OCI-LY3 (cell line): ENCODE measurements at regions not wholly inside any gene's neighbourhood (a gene's known extent, or its start where the extent isn't known, plus 50 kb on each side); places are given as distances from the start of the nearest gene placed in this dataset.

Source experiments
- H2AFZ ChIP-seq: fragments of 200-600, 300-600 bp; shearing (Covaris generic); 2 replicates; pipeline ENCODE4 v1.6.0; 2014; ENCODE audit warnings: antibody characterized with exemption, low read depth, low read length
- H3K27ac ChIP-seq: fragments of 200-600, 300-600 bp; sonication (generic); 2 replicates; pipeline ENCODE4 v1.5.1; 2014; ENCODE audit warnings: mild to moderate bottlenecking, low read length, moderate library complexity, mixed read lengths
- H3K27me3 ChIP-seq: fragments of 200-600, 300-600 bp; sonication (generic); 2 replicates; pipeline ENCODE4 v1.6.1; 2014; ENCODE audit warnings: low read depth, low read length, mixed read lengths
- H3K36me3 ChIP-seq: fragments of 200-600, 300-600 bp; sonication (generic); replicated peaks from 2 replicates; pipeline ENCODE3; 2014; ENCODE audit warnings: low read depth, low read length, mixed read lengths
- H3K4me1 ChIP-seq: fragments of 300-600, 200-600 bp; sonication (generic); 2 replicates; pipeline ENCODE4 v1.6.1; 2014; ENCODE audit warnings: low read length, mixed read lengths
- H3K4me2 ChIP-seq: fragments of 200-600, 300-600 bp; sonication (generic); 2 replicates; pipeline ENCODE4 v1.6.1; 2014; ENCODE audit warnings: low read length, mixed read lengths
- H3K4me3 ChIP-seq: fragments of 300-600, 200-600 bp; sonication (generic); 2 replicates; pipeline ENCODE4 v1.5.1; 2014; ENCODE audit warnings: antibody characterized with exemption, mild to moderate bottlenecking, low read length, moderate library complexity
- H3K79me2 ChIP-seq: fragments of 300-600, 200-600 bp; shearing (Covaris generic); 2 replicates; pipeline ENCODE4 v1.6.1; 2014; ENCODE audit warnings: mild to moderate bottlenecking, low read length, mixed read lengths
- H3K9ac ChIP-seq: fragments of 300-600, 200-600 bp; shearing (Covaris generic); 2 replicates; pipeline ENCODE4 v1.6.0; 2014; ENCODE audit warnings: mild to moderate bottlenecking, low read length, moderate library complexity
- H3K9me3 ChIP-seq: fragments of 200-600, 300-600 bp; shearing (Covaris generic); 2 replicates; pipeline ENCODE4 v1.6.1; 2014; ENCODE audit warnings: low read length, mixed read lengths; ENCODE audit not compliant: insufficient read depth
- H4K20me1 ChIP-seq: fragments of 200-600, 300-600 bp; sonication (generic); 2 replicates; pipeline ENCODE4 v1.6.1; 2016; ENCODE audit warnings: low read length, mixed read lengths; ENCODE audit not compliant: insufficient read depth
- EZH2phosphoT487 ChIP-seq: fragments of 200-600 bp; shearing (Covaris generic); IDR thresholded peaks from 2 replicates; pipeline ENCODE4 v1.6.1; 2018; ENCODE audit warnings: antibody characterized with exemption, mixed run types, low read depth
- TF ChIP-seq, protein P1 (sequence below): fragments of 200-600, 300-600 bp; sonication (generic); IDR thresholded peaks from 2 replicates; pipeline ENCODE4 v1.5.1; 2014; ENCODE audit warnings: antibody characterized with exemption, low read length, low read depth

DNA sequence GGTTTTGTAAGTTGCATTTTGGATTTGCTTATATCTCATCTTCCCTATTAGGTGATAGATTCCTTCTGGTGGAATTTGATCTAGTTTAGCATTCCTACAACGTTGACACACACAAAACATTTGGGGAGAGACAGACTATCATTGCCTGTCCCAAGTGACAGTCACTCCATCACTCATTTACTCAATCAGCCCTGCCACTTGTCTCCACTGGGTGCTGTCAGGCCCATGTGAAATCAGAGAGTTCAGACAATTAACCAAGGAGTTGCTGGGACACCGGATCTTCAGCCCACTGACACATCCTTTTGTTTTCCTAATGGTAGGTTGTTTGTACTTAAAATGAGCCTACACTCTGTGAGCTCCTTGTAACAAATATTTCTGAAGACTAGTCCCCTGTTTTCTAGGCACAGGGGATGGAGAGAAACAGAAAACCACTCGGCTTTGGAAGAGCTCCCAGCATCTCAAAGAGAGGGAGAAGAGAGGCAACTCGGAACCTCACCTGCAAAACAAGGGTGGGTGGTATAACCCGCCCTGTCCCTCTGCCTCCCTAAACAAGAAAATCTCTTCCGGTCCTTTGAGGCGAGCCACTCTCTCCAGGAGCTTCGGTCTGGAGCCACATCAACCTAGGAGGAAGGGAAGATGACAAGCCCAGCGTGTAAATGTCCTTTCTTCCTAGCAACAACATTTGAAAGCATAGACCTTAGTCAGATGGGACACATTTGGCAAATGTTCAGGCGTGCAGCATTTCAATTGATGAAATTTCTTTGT, 440.9 kb upstream of the KLF12 start:
- Histone ChIP-seq H3K27me3 (no peaks in the 10 kb centered on the region), H3K36me3 (no peaks in the 10 kb centered on the region), H3K9me3 (no peaks in the 10 kb centered on the region), H4K20me1 (no peaks in the 10 kb centered on the region), H3K4me2 (no peak overlapping the region), H3K4me1 (no peaks in the 10 kb centered on the region), H3K4me3 (no peak overlapping the region), H3K79me2 (no peaks in the 10 kb centered on the region), H3K27ac (no peak overlapping the region), H3K9ac (no peak overlapping the region), H2AFZ (no peak overlapping the region)
- no peak for TF ChIP-seq EZH2phosphoT487
- TF ChIP-seq, protein P1, sequence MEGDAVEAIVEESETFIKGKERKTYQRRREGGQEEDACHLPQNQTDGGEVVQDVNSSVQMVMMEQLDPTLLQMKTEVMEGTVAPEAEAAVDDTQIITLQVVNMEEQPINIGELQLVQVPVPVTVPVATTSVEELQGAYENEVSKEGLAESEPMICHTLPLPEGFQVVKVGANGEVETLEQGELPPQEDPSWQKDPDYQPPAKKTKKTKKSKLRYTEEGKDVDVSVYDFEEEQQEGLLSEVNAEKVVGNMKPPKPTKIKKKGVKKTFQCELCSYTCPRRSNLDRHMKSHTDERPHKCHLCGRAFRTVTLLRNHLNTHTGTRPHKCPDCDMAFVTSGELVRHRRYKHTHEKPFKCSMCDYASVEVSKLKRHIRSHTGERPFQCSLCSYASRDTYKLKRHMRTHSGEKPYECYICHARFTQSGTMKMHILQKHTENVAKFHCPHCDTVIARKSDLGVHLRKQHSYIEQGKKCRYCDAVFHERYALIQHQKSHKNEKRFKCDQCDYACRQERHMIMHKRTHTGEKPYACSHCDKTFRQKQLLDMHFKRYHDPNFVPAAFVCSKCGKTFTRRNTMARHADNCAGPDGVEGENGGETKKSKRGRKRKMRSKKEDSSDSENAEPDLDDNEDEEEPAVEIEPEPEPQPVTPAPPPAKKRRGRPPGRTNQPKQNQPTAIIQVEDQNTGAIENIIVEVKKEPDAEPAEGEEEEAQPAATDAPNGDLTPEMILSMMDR: no peak

- Histone ChIP-seq H3K4me2 (no peak overlapping the region), H3K79me2 (no peaks in the 10 kb centered on the region), H4K20me1 (no peaks in the 10 kb centered on the region), H3K4me3 (no peak overlapping the region), H3K9ac (no peak overlapping the region), H2AFZ (no peak overlapping the region), H3K27ac (no peak overlapping the region), H3K9me3 (no peaks in the 10 kb centered on the region), H3K4me1 (no peaks in the 10 kb centered on the region), H3K36me3 (no peaks in the 10 kb centered on the region), H3K27me3 (no peaks in the 10 kb centered on the region)
- TF ChIP-seq, protein P1: peak; percentile 41
- no peak for TF ChIP-seq EZH2phosphoT487
These were observed 439.4 kb upstream of the KLF12 start for GRCh38 chr13:74573654-74574053.

DNA sequence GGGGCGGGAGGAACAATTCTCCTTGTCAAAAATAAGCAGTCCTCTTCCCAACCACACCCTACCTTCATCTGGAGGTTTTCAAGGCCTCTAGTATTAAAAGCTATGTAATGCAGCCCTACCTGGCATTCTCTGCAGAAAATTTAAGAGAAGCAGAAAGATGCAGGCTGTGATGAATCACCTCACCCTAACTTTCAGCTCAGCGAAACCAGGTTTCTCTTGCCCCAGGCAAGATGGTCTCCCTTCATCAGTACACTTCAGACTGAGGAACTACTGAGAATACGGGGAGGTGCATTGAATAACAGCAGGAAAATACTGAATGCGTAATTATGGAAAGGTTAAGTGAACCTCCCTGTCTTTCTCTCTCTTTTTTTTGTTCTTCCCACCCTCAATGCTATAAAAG, 437.6 kb upstream of the KLF12 start:
- Histone ChIP-seq H2AFZ (no peak overlapping the region), H3K9me3 (no peaks in the 10 kb centered on the region), H4K20me1 (no peaks in the 10 kb centered on the region)

GRCh38 chr13:74570834-74571233, 436.6 kb upstream of the KLF12 start:
- Histone ChIP-seq H3K4me1 (no peaks in the 10 kb centered on the region), H3K27ac (no peak overlapping the region), H3K9ac (no peak overlapping the region), H3K4me3 (no peak overlapping the region), H2AFZ (no peak overlapping the region), H3K27me3 (no peaks in the 10 kb centered on the region), H3K36me3 (no peaks in the 10 kb centered on the region), H3K4me2 (no peak overlapping the region), H3K79me2 (no peaks in the 10 kb centered on the region), H3K9me3 (no peaks in the 10 kb centered on the region), H4K20me1 (no peaks in the 10 kb centered on the region)
- TF ChIP-seq EZH2phosphoT487: no peak
- TF ChIP-seq, protein P1: no peak

More for the DNA sequence above, 437.6 kb upstream of the KLF12 start:
- H3K79me2 ChIP-seq: no peaks in the 10 kb centered on the region
- H3K9ac ChIP-seq: no peak overlapping the region
- no peak for TF ChIP-seq EZH2phosphoT487
- H3K4me2 ChIP-seq: no peak overlapping the region
- no peak overlapping the region for H3K4me3 ChIP-seq
- H3K4me1 ChIP-seq: no peaks in the 10 kb centered on the region
- no peak overlapping the region for H3K27ac ChIP-seq
- no peaks in the 10 kb centered on the region for H3K36me3 ChIP-seq
- no peaks in the 10 kb centered on the region for H3K27me3 ChIP-seq
